ENCODE measurements at regions not wholly inside any gene's neighbourhood (a gene's known extent, or its start where the extent isn't known, plus 50 kb on each side); places are given as distances from the start of the nearest gene placed in this dataset.

- no peak for TF ChIP-seq GATA2 (IDR thresholded peaks at IDR 0.05; ENCODE audit: low read depth, low read length)
- no peak for TF ChIP-seq GATA3 (IDR thresholded peaks at IDR 0.05; ENCODE audit: low read depth, low read length)
These were observed 151.1 kb downstream of the DKK1 start for GRCh38 chr10:52465202-52465601.
